Keratinocyte (primary cell): ENCODE measurements at regions not wholly inside any gene's neighbourhood (a gene's known extent, or its start where the extent isn't known, plus 50 kb on each side); places are given as distances from the start of the nearest gene placed in this dataset.

Experiments used
- EZH2 ChIP-seq: IDR thresholded peaks from one replicate; pipeline ENCODE4 v1.6.1; 2012; ENCODE audit warnings: inconsistent platforms, mild to moderate bottlenecking, low read length, moderate library complexity
- TF ChIP-seq, protein P1 (sequence below), 3 experiments: IDR thresholded peaks in 1 of 3; conservative IDR thresholded peaks in 1 of 3; optimal IDR thresholded peaks in 1 of 3; 2 replicates in 2 of 3; 3 replicates in 1 of 3; pipeline versions ENCODE3 to v1.5.1; 2011; ENCODE audit warnings: low read length in 3 of 3, mild to moderate bottlenecking in 3 of 3, moderate library complexity in 2 of 3, control low read depth in 1 of 3, inconsistent platforms in 1 of 3; ENCODE audit not compliant: insufficient read depth in 2 of 3; ENCODE audit errors: extremely low read depth in 1 of 3

GRCh38 chr10:69731698-69732097 lies 70.0 kb upstream of the COL13A1 start:
- TF ChIP-seq, protein P1, sequence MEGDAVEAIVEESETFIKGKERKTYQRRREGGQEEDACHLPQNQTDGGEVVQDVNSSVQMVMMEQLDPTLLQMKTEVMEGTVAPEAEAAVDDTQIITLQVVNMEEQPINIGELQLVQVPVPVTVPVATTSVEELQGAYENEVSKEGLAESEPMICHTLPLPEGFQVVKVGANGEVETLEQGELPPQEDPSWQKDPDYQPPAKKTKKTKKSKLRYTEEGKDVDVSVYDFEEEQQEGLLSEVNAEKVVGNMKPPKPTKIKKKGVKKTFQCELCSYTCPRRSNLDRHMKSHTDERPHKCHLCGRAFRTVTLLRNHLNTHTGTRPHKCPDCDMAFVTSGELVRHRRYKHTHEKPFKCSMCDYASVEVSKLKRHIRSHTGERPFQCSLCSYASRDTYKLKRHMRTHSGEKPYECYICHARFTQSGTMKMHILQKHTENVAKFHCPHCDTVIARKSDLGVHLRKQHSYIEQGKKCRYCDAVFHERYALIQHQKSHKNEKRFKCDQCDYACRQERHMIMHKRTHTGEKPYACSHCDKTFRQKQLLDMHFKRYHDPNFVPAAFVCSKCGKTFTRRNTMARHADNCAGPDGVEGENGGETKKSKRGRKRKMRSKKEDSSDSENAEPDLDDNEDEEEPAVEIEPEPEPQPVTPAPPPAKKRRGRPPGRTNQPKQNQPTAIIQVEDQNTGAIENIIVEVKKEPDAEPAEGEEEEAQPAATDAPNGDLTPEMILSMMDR (optimal IDR thresholded peaks at IDR 0.05 in 1 of 3, IDR thresholded peaks at IDR 0.05 in 1 of 3, conservative IDR thresholded peaks at IDR 0.05 in 1 of 3; ENCODE audit: extremely low read depth in 1 of 3, insufficient read depth in 2 of 3, low read length in 3 of 3), result no peak
- TF ChIP-seq EZH2, result no peak
